ENCODE measurements at regions not wholly inside any gene's neighbourhood (a gene's known extent, or its start where the extent isn't known, plus 50 kb on each side); places are given as distances from the start of the nearest gene placed in this dataset.
"Not testable (repeated sequence)": the region's sequence is repeated elsewhere in the genome, so short reads cannot be mapped to it uniquely, and the experiment has no call there.

DNA sequence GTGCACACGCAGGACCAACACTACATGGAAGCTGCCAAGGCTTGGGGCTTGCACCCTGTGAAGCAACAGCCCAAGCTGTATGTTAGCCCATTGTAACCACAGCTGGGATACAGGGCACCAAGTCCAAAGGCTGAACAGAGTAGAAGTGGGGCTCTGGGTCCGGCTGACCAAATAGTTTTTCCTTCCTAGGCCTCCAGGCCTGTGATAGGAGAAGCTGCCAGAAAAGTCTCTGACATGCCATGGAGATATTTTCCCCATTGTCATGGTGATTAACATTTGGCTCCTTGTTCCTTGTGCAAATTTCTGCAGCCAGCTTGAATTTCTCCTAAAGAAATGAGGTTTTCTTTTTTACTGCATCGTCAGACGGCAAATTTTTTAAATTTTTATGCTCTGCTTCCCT, 941.2 kb downstream of the FAM181B start:
- no peaks in the 10 kb centered on the region for H3K9me3 ChIP-seq (ENCODE audit: control insufficient read depth, insufficient read depth, low read length)
- no peaks in the 10 kb centered on the region for H3K9me2 ChIP-seq (replicated peaks; ENCODE audit: control insufficient read depth, low read length)
- TF ChIP-seq, protein P1, sequence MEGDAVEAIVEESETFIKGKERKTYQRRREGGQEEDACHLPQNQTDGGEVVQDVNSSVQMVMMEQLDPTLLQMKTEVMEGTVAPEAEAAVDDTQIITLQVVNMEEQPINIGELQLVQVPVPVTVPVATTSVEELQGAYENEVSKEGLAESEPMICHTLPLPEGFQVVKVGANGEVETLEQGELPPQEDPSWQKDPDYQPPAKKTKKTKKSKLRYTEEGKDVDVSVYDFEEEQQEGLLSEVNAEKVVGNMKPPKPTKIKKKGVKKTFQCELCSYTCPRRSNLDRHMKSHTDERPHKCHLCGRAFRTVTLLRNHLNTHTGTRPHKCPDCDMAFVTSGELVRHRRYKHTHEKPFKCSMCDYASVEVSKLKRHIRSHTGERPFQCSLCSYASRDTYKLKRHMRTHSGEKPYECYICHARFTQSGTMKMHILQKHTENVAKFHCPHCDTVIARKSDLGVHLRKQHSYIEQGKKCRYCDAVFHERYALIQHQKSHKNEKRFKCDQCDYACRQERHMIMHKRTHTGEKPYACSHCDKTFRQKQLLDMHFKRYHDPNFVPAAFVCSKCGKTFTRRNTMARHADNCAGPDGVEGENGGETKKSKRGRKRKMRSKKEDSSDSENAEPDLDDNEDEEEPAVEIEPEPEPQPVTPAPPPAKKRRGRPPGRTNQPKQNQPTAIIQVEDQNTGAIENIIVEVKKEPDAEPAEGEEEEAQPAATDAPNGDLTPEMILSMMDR (IDR thresholded peaks at IDR 0.05; ENCODE audit: low read depth, low read length, poor library complexity, severe bottlenecking), result no peak
- no peak for TF ChIP-seq EZH2phosphoT487 (IDR thresholded peaks at IDR 0.05; ENCODE audit: borderline replicate concordance, low read length)
- H3K4me2 ChIP-seq (ENCODE audit: low read length), result no peak overlapping the region
- H3K27ac ChIP-seq (ENCODE audit: low read depth, low read length), result no peak overlapping the region
- H3K36me3 ChIP-seq (ENCODE audit: control insufficient read depth, low read length), result no peaks in the 10 kb centered on the region
- H3K27me3 ChIP-seq (ENCODE audit: control insufficient read depth, low read length), result no peaks in the 10 kb centered on the region
- H3K4me1 ChIP-seq (ENCODE audit: control insufficient read depth, low read length), result no peaks in the 10 kb centered on the region
- no peaks in the 10 kb centered on the region for H3K79me2 ChIP-seq (ENCODE audit: control insufficient read depth, low read length)
- H3K4me3 ChIP-seq (ENCODE audit: low read length), result no peak overlapping the region
- H4K20me1 ChIP-seq (ENCODE audit: control insufficient read depth, insufficient read depth, low read depth, low read length), result no peaks in the 10 kb centered on the region
- H3F3A ChIP-seq (ENCODE audit: control insufficient read depth, insufficient read depth), result no peaks in the 10 kb centered on the region

DNA sequence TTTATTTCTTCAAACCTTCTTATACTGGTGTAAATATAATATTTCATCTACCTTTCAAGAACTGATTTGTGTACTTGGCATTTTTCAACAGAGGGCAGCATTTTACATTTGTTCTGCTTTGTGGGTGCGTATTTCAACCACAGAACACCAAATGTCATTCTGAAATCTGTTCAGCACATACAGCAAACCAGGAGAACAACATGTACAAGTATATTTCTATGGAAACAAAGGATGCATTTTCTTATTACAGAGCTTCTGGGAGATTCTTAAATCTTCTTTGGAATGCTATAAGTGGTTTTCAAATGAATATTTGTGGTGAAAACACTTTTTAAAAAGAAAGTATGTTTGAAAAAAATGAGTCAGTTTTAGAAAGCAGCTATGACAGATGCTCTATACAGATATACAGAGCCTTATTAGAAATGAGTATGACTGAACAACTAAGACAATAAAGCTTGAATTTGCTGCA, 946.0 kb downstream of the FAM181B start:
- Histone ChIP-seq H3K79me2 (ENCODE audit: control insufficient read depth, low read length) (no peaks in the 10 kb centered on the region), H3K9me3 (ENCODE audit: control insufficient read depth, insufficient read depth, low read length) (no peaks in the 10 kb centered on the region), H3F3A (ENCODE audit: control insufficient read depth, insufficient read depth) (no peaks in the 10 kb centered on the region), H3K9me2 (replicated peaks; ENCODE audit: control insufficient read depth, low read length) (no peaks in the 10 kb centered on the region), H3K4me2 (ENCODE audit: low read length) (no peak overlapping the region), H3K36me3 (ENCODE audit: control insufficient read depth, low read length) (no peaks in the 10 kb centered on the region), H4K20me1 (ENCODE audit: control insufficient read depth, insufficient read depth, low read depth, low read length) (no peaks in the 10 kb centered on the region), H3K27me3 (ENCODE audit: control insufficient read depth, low read length) (no peaks in the 10 kb centered on the region), H3K4me1 (ENCODE audit: control insufficient read depth, low read length) (no peaks in the 10 kb centered on the region), H3K4me3 (ENCODE audit: low read length) (no peak overlapping the region), H3K27ac (ENCODE audit: low read depth, low read length) (no peak overlapping the region)
- TF ChIP-seq, protein P1 (IDR thresholded peaks at IDR 0.05; ENCODE audit: low read depth, low read length, poor library complexity, severe bottlenecking), result peak; percentile 38
- TF ChIP-seq EZH2phosphoT487 (IDR thresholded peaks at IDR 0.05; ENCODE audit: borderline replicate concordance, low read length), result no peak

DNA sequence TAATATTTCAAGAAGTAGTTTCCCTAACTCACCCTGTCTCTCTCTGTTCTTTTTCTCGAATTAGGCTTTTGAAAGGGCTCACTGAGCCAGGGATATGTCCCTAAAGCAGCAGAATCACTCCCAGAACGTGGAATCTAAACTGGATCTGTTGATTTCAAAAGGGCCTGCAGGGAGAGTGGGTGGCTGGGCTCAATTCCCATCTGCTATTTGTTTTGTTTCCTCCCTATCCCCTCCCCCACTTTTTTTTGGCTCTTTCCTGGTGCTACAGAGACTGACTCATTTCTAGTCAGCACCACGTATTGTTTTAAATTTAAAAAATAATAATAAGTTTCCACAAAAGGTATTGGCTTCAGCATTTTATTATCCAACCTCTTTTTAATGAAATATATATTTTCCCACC, 961.5 kb downstream of the FAM181B start:
- H3F3A ChIP-seq (ENCODE audit: control insufficient read depth, insufficient read depth), result no peaks in the 10 kb centered on the region
- H3K9me2 ChIP-seq (replicated peaks; ENCODE audit: control insufficient read depth, low read length), result no peaks in the 10 kb centered on the region; the same call in 1 of the 2 replicates
- H3K27me3 ChIP-seq (ENCODE audit: control insufficient read depth, low read length), result no peaks in the 10 kb centered on the region
- no peaks in the 10 kb centered on the region for H3K36me3 ChIP-seq (ENCODE audit: control insufficient read depth, low read length)
- H3K79me2 ChIP-seq (ENCODE audit: control insufficient read depth, low read length), result no peaks in the 10 kb centered on the region
- no peaks in the 10 kb centered on the region for H3K9me3 ChIP-seq (ENCODE audit: control insufficient read depth, insufficient read depth, low read length)
- no peak overlapping the region for H3K4me3 ChIP-seq (ENCODE audit: low read length)
- no peak for TF ChIP-seq EZH2phosphoT487 (IDR thresholded peaks at IDR 0.05; ENCODE audit: borderline replicate concordance, low read length)
- TF ChIP-seq, protein P1 (IDR thresholded peaks at IDR 0.05; ENCODE audit: low read depth, low read length, poor library complexity, severe bottlenecking), result no peak
- H3K4me2 ChIP-seq (ENCODE audit: low read length), result no peak overlapping the region
- no peaks in the 10 kb centered on the region for H3K4me1 ChIP-seq (ENCODE audit: control insufficient read depth, low read length)
- H3K27ac ChIP-seq (ENCODE audit: low read depth, low read length), result no peak overlapping the region
- H4K20me1 ChIP-seq (ENCODE audit: control insufficient read depth, insufficient read depth, low read depth, low read length), result no peaks in the 10 kb centered on the region

DNA sequence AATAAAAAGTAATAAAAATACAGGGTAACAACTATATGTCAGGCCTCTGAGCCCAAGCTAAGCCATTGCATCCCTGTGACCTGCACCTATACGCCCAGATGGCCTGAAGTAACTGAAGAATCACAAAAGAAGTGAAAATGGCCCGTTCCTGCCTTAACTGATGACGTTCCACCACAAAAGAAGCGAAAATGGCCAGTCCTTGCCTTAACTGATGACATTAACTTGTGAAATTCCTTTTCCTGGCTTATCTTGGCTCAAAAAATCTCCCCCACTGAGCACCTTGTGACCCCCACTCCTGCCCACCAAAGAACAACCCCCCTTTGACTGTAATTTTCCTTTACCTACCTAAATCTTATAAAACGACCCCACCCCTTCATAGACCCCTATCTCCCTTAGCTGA, 963.8 kb downstream of the FAM181B start:
- not testable (repeated sequence) for H3K27me3 ChIP-seq (ENCODE audit: control insufficient read depth, low read length); H3K79me2 ChIP-seq (ENCODE audit: control insufficient read depth, low read length); H4K20me1 ChIP-seq (ENCODE audit: control insufficient read depth, insufficient read depth, low read depth, low read length); H3K36me3 ChIP-seq (ENCODE audit: control insufficient read depth, low read length); H3K27ac ChIP-seq (ENCODE audit: low read depth, low read length); H3K4me1 ChIP-seq (ENCODE audit: control insufficient read depth, low read length); H3F3A ChIP-seq (ENCODE audit: control insufficient read depth, insufficient read depth); H3K4me2 ChIP-seq (ENCODE audit: low read length); H3K9me2 ChIP-seq (replicated peaks; ENCODE audit: control insufficient read depth, low read length); H3K9me3 ChIP-seq (ENCODE audit: control insufficient read depth, insufficient read depth, low read length); H3K4me3 ChIP-seq (ENCODE audit: low read length)
